COLO668 (cell line): ENCODE measurements at regions not wholly inside any gene's neighbourhood (a gene's known extent, or its start where the extent isn't known, plus 50 kb on each side); places are given as distances from the start of the nearest gene placed in this dataset.
"Not testable (repeated sequence)": the region's sequence is repeated elsewhere in the genome, so short reads cannot be mapped to it uniquely, and the experiment has no call there.

Source experiments
- DNase-seq: peaks from one replicate; lab custom pipeline; 2025; ENCODE audit not compliant: unreplicated experiment; lab: John Stamatoyannopoulos, UW

- no peak for DNase-seq
Measured at GRCh38 chr21:19031953-19032352, 628.4 kb upstream of the TMPRSS15 start.

- no peak for DNase-seq
Measured at GRCh38 chr21:19034041-19034440, 630.5 kb upstream of the TMPRSS15 start.

DNA sequence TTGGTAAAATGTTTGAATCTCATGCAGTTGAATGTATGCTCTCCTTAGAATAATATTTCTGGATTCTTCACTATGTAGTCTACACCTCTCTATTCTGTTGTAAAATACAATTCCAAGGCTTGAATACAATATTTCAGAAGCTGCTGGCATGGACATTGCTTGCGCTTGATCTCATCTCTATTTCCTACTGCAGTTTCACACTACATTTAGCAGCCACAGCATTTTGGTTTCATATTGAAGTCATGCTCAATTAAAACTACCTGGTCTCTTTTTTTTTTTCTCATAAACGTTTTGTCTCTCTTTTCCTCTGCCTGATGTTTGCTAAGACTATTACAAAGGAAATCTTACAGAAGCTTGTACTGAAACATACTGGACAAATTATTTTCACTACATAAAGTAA is 631.0 kb upstream of the TMPRSS15 start:
- no peak for DNase-seq

- DNase-seq = no peak
Measured at GRCh38 chr21:19045876-19046275, 642.3 kb upstream of the TMPRSS15 start.

DNA sequence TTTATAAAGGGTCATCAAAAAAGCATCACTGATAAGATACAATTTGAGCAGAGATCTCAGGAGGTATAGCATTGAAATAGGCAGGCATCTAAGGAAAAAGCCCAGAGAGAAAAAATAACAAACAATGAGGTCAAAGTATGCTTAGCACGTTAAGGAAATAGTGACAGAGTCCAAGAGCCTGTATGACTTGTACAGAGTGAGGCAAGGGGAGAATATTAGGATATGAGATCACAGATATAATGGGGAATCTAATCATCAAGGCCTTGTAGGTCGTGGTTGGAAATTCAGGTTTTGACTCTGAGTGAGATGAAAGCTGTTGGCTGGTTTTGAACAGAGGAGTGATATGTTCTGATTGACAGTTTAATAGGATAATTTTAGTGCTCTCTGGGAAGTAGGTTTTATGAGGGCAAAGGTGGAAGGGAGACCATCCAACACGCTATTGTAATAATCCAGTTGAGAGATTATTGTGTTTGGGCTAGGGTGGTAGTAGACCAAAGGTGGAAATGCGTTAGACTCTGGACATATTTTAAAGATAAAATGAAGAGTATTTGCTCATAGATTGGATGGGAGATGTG is 644.6 kb upstream of the TMPRSS15 start:
- no peak for DNase-seq

- DNase-seq = no peak
Measured at GRCh38 chr21:19049567-19049966, 646.0 kb upstream of the TMPRSS15 start.

- DNase-seq = no peak
Measured at GRCh38 chr21:19065164-19065563, 661.6 kb upstream of the TMPRSS15 start.

DNA sequence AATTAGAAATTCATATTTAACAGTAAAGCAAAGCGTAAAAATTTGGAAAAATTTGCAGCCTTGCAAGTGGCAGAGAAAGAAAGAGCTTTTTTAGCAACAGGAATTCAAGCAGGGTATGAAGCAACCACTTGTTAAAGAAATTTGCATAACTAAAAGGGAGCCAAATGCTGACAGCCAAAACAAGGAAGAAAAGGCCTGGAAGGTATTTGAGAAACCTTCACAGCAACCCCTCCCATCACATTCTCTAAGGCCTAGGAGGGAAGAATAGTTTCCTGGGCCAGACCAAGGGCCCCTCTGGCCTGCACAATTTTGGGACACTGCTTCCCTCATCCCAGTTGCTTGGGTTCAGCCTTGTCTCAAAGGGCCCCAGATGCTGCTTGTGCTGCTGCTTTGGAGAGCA is 672.4 kb upstream of the TMPRSS15 start:
- no peak for DNase-seq

DNA sequence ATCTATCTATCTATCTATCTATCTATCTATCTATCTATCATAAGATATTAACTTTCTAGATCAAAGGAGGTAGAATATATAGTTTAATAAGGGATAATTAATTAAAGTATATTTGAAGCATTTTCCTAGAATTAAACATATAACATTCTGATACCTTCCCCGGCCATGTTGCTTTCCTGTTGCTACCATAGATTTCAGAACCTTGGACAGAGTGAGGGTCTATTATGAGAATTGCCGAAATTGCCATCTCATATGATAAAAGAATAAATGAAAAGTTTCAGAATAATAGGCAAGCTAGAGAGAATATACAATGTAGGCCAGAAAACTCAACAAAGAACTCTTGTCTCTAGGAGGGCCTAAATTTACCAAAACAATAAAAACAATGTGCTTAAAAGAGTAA is 706.1 kb upstream of the TMPRSS15 start:
- no peak for DNase-seq

DNA sequence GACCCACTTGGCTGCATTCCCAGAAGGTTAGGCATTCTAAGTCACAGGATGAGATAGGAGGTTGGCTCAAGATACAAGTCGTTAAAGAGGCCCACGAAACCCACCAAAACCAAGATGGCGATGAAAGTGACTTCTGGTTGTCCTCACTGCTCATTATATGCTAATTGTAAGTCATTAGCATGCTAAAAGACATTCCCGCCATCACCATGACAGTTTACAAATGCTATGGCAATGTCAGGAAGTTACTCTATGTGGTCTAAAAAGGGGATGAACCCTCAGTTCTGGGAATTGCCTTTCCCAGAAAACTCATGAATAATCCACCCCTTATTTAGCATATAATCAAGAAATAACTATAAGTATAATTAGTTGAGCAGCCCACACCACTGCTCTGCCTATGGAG is 715.7 kb upstream of the TMPRSS15 start:
- not testable (repeated sequence) for DNase-seq

DNA sequence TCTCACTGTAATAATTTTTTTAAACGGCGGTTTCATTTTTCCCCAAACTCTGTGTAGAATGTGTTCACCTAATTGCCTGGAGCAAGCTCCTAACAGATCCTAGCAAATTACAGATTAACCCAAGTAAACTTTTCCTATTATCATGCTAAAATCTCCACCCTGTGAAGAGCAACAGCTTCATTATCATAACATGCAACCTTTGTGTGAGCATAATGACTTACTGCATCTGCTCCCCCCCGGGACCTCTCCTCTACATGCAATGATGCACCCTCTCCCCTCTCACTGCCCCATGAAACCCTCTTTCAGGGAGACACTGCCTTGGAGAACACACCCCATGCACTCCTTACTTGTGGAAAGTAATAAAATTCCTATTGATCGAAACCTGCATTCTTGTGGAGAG is 717.0 kb upstream of the TMPRSS15 start:
- no peak for DNase-seq

DNA sequence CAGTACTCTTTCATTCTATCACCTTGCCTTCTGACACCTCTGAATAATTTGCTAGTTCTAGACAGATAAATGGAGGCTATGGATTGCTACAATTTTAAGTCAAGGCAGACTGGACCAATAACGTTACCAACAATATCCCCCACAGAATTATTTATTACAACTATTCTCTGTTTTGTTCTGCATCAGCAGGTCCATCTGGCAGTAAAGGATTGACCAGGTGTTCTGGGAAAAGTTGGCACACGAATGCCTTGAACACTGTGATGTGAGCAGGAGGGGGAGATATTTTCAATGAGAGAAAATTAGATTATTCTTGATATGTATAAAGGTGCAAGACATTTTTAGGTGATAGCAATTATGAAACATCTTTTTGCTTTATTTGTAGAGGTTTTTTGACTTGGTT is 718.8 kb upstream of the TMPRSS15 start:
- no peak for DNase-seq

DNA sequence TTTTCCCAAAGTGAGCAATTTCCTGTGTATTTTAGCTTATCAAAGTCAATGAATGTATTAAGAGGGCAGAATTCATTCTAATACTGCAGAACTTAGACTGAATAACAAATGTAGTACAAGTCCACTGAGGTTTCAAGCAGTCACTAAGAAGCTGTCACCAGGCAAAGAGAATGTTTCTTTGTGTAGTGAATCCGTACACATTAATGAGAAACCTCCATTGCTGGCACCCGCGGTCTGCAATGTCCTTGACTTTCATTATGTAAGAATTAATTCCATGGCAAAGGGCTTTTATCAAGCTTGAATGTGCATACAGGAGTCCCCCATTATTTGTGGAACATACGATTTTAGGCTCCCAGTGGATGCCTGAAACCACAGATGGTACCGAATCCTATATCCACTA is 719.5 kb upstream of the TMPRSS15 start:
- DNase-seq = no peak

GRCh38 chr21:19123525-19123924 is 719.9 kb upstream of the TMPRSS15 start:
- DNase-seq = no peak

GRCh38 chr21:19124691-19125090 is 721.1 kb upstream of the TMPRSS15 start:
- no peak for DNase-seq

GRCh38 chr21:19130379-19131028 is 726.9 kb upstream of the TMPRSS15 start:
- no peak for DNase-seq

GRCh38 chr21:19141511-19141910 is 737.9 kb upstream of the TMPRSS15 start:
- DNase-seq = no peak

DNA sequence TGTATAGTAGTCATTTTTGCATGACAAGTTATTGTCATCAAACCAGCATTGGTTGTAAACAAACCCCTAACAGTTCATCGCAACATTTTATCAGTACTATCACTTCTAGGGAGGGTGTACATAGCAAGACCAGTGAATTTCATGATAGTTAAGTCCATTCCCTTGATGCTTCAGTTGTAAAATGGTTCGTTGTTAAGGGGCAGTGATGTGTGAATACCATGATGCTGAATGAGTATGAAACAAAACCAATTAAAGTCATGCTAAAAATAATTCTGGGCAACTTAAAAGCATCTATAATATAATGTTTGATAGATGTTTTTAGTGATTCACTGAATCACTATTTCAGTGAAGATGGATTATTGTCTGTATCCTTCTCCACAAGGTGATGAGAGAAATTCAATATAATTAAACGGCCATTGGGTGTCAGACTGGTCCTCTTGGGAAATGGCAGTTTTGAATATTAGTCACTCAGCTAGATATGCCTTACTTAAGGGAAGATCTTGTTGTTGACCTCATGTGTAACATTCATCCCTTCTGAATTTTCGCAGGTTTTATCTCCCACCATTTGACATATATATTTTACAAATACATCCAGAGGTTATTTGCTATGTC is 742.2 kb upstream of the TMPRSS15 start:
- no peak for DNase-seq

- no peak for DNase-seq
Measured at GRCh38 chr21:19148056-19148455, 744.5 kb upstream of the TMPRSS15 start.

DNA sequence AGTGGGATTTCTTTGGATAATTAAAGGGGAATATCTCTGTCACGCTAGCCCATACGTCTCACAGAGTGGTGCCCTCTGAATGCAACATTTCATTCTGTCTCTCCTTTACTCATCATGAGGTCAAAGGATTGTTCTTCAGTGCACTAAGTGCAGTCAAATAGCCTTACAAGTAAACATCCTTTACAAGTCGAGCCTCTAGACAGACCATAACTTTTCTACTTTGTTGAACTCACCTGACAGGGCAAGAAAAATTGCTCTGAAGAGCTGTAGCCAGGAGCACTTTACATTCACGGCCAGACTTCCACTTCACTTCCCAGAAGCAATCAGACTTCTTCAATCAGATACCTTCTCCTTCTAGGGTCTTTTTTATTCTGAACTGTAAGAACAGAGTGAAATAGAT is 768.0 kb upstream of the TMPRSS15 start:
- DNase-seq = no peak

DNA sequence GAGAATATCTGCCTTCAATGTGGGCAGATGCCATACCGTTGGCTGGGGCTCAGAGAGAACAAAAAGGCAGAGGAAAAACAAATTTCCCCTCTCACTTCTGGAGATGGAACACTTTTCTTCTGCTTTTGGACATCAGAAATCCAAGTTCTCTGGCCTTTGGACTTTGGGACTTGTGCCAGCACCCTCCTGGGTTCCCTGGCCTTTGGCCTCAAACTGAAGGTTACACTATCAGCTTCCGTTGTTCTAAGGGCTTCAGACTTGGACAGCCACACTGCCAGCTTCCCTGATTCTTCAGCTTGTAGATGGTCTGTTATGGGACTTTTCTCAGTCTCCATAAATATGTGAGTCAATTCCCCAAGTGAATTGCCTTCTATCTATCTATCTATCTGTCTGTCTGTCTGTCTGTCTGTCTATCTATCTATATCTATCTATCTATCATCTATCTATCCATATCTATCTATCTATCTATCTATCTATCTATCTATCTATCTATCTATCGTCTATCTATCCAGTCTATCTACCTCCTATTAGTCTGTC is 778.1 kb upstream of the TMPRSS15 start:
- DNase-seq = no peak

GRCh38 chr21:19197950-19198349 is 794.4 kb upstream of the TMPRSS15 start:
- DNase-seq = no peak
